Endothelial cell of umbilical vein (primary cell): ENCODE measurements at regions not wholly inside any gene's neighbourhood (a gene's known extent, or its start where the extent isn't known, plus 50 kb on each side); places are given as distances from the start of the nearest gene placed in this dataset.
"Not testable (repeated sequence)": the region's sequence is repeated elsewhere in the genome, so short reads cannot be mapped to it uniquely, and the experiment has no call there.

Experiments used
- BruUV-seq: library from RNA; stranded (reverse); fragments of 400-500 nt; replicated peaks from 2 replicates; lab custom pipeline; 2021; lab: Mats Ljungman, UMichigan
- CTCF ChIA-PET: fragments of 300-600, 350-600 bp; sonication (Branson Sonifier 250); formaldehyde crosslinking; loops from one replicate; lab custom pipeline; 2021; ENCODE audit warnings: antibody characterized with exemption, inconsistent platforms; lab: Charles Lee
- POLR2A ChIA-PET: fragments of 300-600, 350-600 bp; sonication (Branson Sonifier 250); formaldehyde crosslinking; loops from one replicate; lab custom pipeline; 2021; ENCODE audit warnings: antibody characterized with exemption, inconsistent platforms; lab: Charles Lee
- DNase-seq: peaks from one replicate; pipeline ENCODE4 v3.0.0-alpha.2; 2011; ENCODE audit warnings: low read depth, low spot score
- FAIRE-seq: peaks from 2 replicates; lab custom pipeline; 2011; peaks lifted over from hg19 to GRCh38; lab: Jason Lieb, UNC
- H2AFZ ChIP-seq: 2 replicates; pipeline ENCODE4 v1.6.0; 2012; ENCODE audit warnings: low read depth, low read length, control low read depth, inconsistent platforms
- H3K27ac ChIP-seq: 2 replicates; pipeline ENCODE4 v1.5.1; 2011; ENCODE audit warnings: low read depth, mild to moderate bottlenecking, control low read depth, low read length, moderate library complexity; ENCODE audit not compliant: insufficient read depth
- H3K27me3 ChIP-seq, 2 experiments: 2 replicates each; pipeline versions ENCODE4 v1.6.0 to v1.6.1; 2011; ENCODE audit warnings: low read length in 2 of 2, mixed read lengths in 1 of 2; ENCODE audit not compliant: control insufficient read depth in 2 of 2, insufficient read depth in 2 of 2
- H3K36me3 ChIP-seq, 2 experiments: 2 replicates in 1 of 2; 3 replicates in 1 of 2; pipeline ENCODE4 v1.5.1; 2011; ENCODE audit warnings: low read length in 2 of 2, mild to moderate bottlenecking in 1 of 2, moderate library complexity in 1 of 2; ENCODE audit not compliant: control insufficient read depth in 2 of 2, insufficient read depth in 2 of 2; ENCODE audit errors: extremely low read depth in 1 of 2
- H3K4me1 ChIP-seq: 3 replicates; pipeline ENCODE4 v1.5.1; 2011; ENCODE audit warnings: mild to moderate bottlenecking, low read length; ENCODE audit not compliant: control insufficient read depth, insufficient read depth; ENCODE audit errors: extremely low read depth
- H3K4me2 ChIP-seq: 2 replicates; pipeline ENCODE4 v1.6.1; 2011; ENCODE audit warnings: low read length, control low read depth, mixed read lengths; ENCODE audit not compliant: insufficient read depth
- H3K4me3 ChIP-seq, 3 experiments: fragments of 200-600 bp in 1 of 3; sonication (generic), shearing (Covaris generic) in 1 of 3; replicated peaks in 1 of 3; 2 replicates each; pipeline ENCODE4 v1.5.1; 2011 to 2016; ENCODE audit warnings: control low read depth in 3 of 3, low read length in 3 of 3, mild to moderate bottlenecking in 2 of 3, inconsistent platforms in 1 of 3, low read depth in 1 of 3, moderate library complexity in 1 of 3; ENCODE audit not compliant: insufficient read depth in 1 of 3
- H3K79me2 ChIP-seq: 2 replicates; pipeline ENCODE4 v1.6.0; 2012; ENCODE audit warnings: low read length, inconsistent platforms; ENCODE audit not compliant: control insufficient read depth, insufficient read depth
- H3K9ac ChIP-seq: replicated peaks from 2 replicates; pipeline ENCODE3; 2011; ENCODE audit warnings: low read length, control low read depth; ENCODE audit not compliant: insufficient read depth; ENCODE audit errors: extremely low read depth
- H3K9me1 ChIP-seq: replicated peaks from 3 replicates; pipeline ENCODE4 v1.6.0; 2011; ENCODE audit warnings: mild to moderate bottlenecking, low read length; ENCODE audit not compliant: control insufficient read depth, insufficient read depth; ENCODE audit errors: extremely low read depth
- H3K9me3 ChIP-seq: replicated peaks from 2 replicates; pipeline ENCODE4 v1.5.1; 2012; ENCODE audit warnings: low read length, inconsistent platforms; ENCODE audit not compliant: control insufficient read depth, insufficient read depth
- H4K20me1 ChIP-seq: replicated peaks from 2 replicates; pipeline ENCODE3; 2011; ENCODE audit warnings: mild to moderate bottlenecking, low read length; ENCODE audit not compliant: control insufficient read depth, insufficient read depth; ENCODE audit errors: extremely low read depth
- JUN ChIP-seq: IDR thresholded peaks from 2 replicates; pipeline ENCODE4 v1.6.1; 2011; ENCODE audit warnings: borderline replicate concordance, low read depth; ENCODE audit not compliant: insufficient read length, insufficient read depth
- dilution Hi-C: fragments of 300-500 bp; cut with MboI; formaldehyde crosslinking; loops from one replicate; pipeline ENCODE4 v1.15.0; 2019; ENCODE audit warnings: low sequenced_read_pairs; ENCODE audit not compliant: extremely low pct_ligation_motif_present
- intact Hi-C: fragments of 100-400 bp; cut with micrococcal nuclease; formaldehyde crosslinking; loops from one replicate; pipeline ENCODE4 v1.10.0; 2022

- no peak for TF ChIP-seq JUN
- CTCF ChIA-PET: no interaction called here
- dilution Hi-C loops: no loop called here
Measured at GRCh38 chr14:22344673-22345072, 244.4 kb downstream of the DAD1 start.

GRCh38 chr14:22344209-22344608, 244.8 kb downstream of the DAD1 start:
- POLR2A ChIA-PET, FAIRE-seq: not testable (repeated sequence)

More at GRCh38 chr14:22344673-22345072, 244.4 kb downstream of the DAD1 start:
- intact Hi-C loops: no loop called here
- Histone ChIP-seq H3K27me3 (peaks cover 0 to 9% of the 10 kb centered on the region in 2 experiments), H2AFZ (no peak overlapping the region), H3K4me1 (no peaks in the 10 kb centered on the region), H3K4me2 (no peak overlapping the region), H3K36me3 (no peaks in the 10 kb centered on the region), H3K9me3 (no peaks in the 10 kb centered on the region), H3K9me1 (no peaks in the 10 kb centered on the region), H3K79me2 (no peaks in the 10 kb centered on the region), H3K9ac (no peak overlapping the region), H4K20me1 (no peaks in the 10 kb centered on the region), H3K27ac (no peak overlapping the region), H3K4me3 (no peak overlapping the region)
- no peak for FAIRE-seq
- POLR2A ChIA-PET: no interaction called here
- DNase-seq: no peak
- no TSS peak for BruUV-seq

More at GRCh38 chr14:22344209-22344608, 244.8 kb downstream of the DAD1 start:
- H3K27ac ChIP-seq, H3K9ac ChIP-seq, BruUV-seq, H3K4me3 ChIP-seq, H2AFZ ChIP-seq, dilution Hi-C loops, H3K9me3 ChIP-seq, DNase-seq, intact Hi-C loops, H3K36me3 ChIP-seq, H3K27me3 ChIP-seq, H4K20me1 ChIP-seq, H3K4me2 ChIP-seq, H3K4me1 ChIP-seq, H3K9me1 ChIP-seq, H3K79me2 ChIP-seq: not testable (repeated sequence)
- CTCF ChIA-PET: interaction anchor here (1.4 kb wide), 1 partner anchor 31 kb away, joined by 3 read pairs; no protein-coding TSS in a partner anchor
